DND-41 (cell line): ENCODE measurements at regions not wholly inside any gene's neighbourhood (a gene's known extent, or its start where the extent isn't known, plus 50 kb on each side); places are given as distances from the start of the nearest gene placed in this dataset.

Source experiments
- ATAC-seq: fragments of 200-7000 bp; cut with Tn5 transposase; 3 replicates; pipeline ENCODE4 v1.9.1; 2021; ENCODE audit warnings: low read depth; ENCODE audit not compliant: insufficient read depth
- DNase-seq: peaks from one replicate; pipeline ENCODE4 v3.0.0-alpha.2; 2020
- H2AFZ ChIP-seq: 2 replicates; pipeline ENCODE4 v1.6.0; 2012; ENCODE audit warnings: low read depth, low read length
- H3K27ac ChIP-seq: 2 replicates; pipeline ENCODE4 v1.5.1; 2012; ENCODE audit warnings: low read length, inconsistent platforms
- H3K27me3 ChIP-seq: fragments of 200-600 bp; sonication (generic); 2 replicates; pipeline ENCODE4 v1.6.0; 2012; ENCODE audit warnings: low read length, mild to moderate bottlenecking, inconsistent platforms; ENCODE audit not compliant: insufficient read depth, poor library complexity
- H3K36me3 ChIP-seq: 2 replicates; pipeline ENCODE4 v1.5.1; 2012; ENCODE audit warnings: low read length, inconsistent platforms; ENCODE audit not compliant: insufficient read depth
- H3K4me1 ChIP-seq: 2 replicates; pipeline ENCODE4 v1.5.1; 2012; ENCODE audit warnings: mild to moderate bottlenecking, low read length; ENCODE audit not compliant: insufficient read depth
- H3K4me2 ChIP-seq: 2 replicates; pipeline ENCODE4 v1.6.0; 2012; ENCODE audit warnings: mild to moderate bottlenecking, moderate library complexity, low read length, inconsistent platforms; ENCODE audit not compliant: insufficient read depth
- H3K4me3 ChIP-seq, 2 experiments: fragments of 200-600 bp in 1 of 2; shearing (Covaris generic) in 1 of 2; 2 replicates each; pipeline ENCODE4 v1.5.1; 2012 to 2016; ENCODE audit warnings: inconsistent platforms in 2 of 2, low read length in 2 of 2, mild to moderate bottlenecking in 2 of 2, low read depth in 1 of 2, moderate library complexity in 1 of 2
- H3K79me2 ChIP-seq: 2 replicates; pipeline ENCODE4 v1.6.0; 2012; ENCODE audit warnings: low read length, inconsistent platforms; ENCODE audit not compliant: insufficient read depth
- H3K9ac ChIP-seq: 2 replicates; pipeline ENCODE4 v1.6.0; 2012; ENCODE audit warnings: low read depth, mild to moderate bottlenecking, inconsistent platforms, low read length, moderate library complexity
- H3K9me3 ChIP-seq: 2 replicates; pipeline ENCODE4 v1.5.1; 2012; ENCODE audit warnings: low read length, moderate library complexity, mild to moderate bottlenecking, inconsistent platforms; ENCODE audit not compliant: insufficient read depth, severe bottlenecking
- H4K20me1 ChIP-seq: 2 replicates; pipeline ENCODE4 v1.6.0; 2012; ENCODE audit warnings: low read length; ENCODE audit not compliant: insufficient read depth
- EZH2 ChIP-seq: IDR thresholded peaks from 3 replicates; pipeline ENCODE4 v1.6.1; 2012; ENCODE audit warnings: borderline replicate concordance, low read depth, mild to moderate bottlenecking, moderate library complexity, low read length, inconsistent platforms; ENCODE audit not compliant: severe bottlenecking
- TF ChIP-seq, protein P1 (sequence below): IDR thresholded peaks from 2 replicates; pipeline ENCODE4 v1.5.1; 2012; ENCODE audit warnings: borderline replicate concordance, low read length, moderate library complexity, mild to moderate bottlenecking; ENCODE audit not compliant: poor library complexity, severe bottlenecking; ENCODE audit errors: extremely low read depth

DNA sequence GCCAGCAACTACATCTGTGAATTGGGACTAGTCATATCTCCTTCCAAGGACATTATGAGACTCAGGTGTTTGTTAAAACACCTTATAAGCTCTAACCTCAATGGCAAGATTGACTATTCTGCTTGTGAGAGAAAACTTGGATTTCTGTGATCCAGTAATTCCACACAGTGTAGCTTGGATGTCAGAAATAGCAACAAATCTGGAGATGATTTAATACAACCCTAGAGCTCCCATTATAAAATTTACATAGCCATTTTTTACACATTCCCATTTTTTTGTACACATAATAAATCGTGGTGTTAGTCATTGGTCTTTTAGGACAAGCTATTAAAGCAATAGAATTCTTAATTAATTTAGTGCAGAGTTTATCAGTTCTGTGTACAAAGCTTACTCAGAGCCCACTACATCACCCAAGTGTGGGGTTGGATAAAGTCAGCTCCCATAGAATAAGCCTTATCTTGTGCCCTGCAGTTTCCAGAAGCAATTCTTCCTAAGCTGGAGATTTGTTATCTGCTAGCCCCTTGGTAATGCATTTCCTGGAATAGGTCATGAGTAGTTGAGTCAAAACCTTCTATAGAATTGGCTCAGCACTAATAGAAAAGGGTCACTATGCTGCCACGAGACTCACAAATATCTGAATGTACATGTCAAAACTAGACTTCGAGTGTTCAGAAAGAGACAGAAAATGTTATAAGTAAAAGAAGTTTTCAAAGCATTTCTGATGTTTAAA is 434.0 kb upstream of the RUNX1 start:
- Histone ChIP-seq H3K4me3 (no peak overlapping the region), H2AFZ (no peak overlapping the region), H3K9me3 (peaks cover 11% of the 10 kb centered on the region), H3K4me2 (no peak overlapping the region), H3K79me2 (no peaks in the 10 kb centered on the region), H3K4me1 (peaks cover 38% of the 10 kb centered on the region), H3K9ac (no peak overlapping the region), H3K36me3 (no peaks in the 10 kb centered on the region), H4K20me1 (no peaks in the 10 kb centered on the region), H3K27me3 (no peaks in the 10 kb centered on the region), H3K27ac (peak overlapping the region; percentile 29; the same call in 1 of the 2 replicates)
- TF ChIP-seq, protein P1, sequence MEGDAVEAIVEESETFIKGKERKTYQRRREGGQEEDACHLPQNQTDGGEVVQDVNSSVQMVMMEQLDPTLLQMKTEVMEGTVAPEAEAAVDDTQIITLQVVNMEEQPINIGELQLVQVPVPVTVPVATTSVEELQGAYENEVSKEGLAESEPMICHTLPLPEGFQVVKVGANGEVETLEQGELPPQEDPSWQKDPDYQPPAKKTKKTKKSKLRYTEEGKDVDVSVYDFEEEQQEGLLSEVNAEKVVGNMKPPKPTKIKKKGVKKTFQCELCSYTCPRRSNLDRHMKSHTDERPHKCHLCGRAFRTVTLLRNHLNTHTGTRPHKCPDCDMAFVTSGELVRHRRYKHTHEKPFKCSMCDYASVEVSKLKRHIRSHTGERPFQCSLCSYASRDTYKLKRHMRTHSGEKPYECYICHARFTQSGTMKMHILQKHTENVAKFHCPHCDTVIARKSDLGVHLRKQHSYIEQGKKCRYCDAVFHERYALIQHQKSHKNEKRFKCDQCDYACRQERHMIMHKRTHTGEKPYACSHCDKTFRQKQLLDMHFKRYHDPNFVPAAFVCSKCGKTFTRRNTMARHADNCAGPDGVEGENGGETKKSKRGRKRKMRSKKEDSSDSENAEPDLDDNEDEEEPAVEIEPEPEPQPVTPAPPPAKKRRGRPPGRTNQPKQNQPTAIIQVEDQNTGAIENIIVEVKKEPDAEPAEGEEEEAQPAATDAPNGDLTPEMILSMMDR, result no peak
- TF ChIP-seq EZH2, result no peak
- ATAC-seq, result no peak
- DNase-seq, result no peak

DNA sequence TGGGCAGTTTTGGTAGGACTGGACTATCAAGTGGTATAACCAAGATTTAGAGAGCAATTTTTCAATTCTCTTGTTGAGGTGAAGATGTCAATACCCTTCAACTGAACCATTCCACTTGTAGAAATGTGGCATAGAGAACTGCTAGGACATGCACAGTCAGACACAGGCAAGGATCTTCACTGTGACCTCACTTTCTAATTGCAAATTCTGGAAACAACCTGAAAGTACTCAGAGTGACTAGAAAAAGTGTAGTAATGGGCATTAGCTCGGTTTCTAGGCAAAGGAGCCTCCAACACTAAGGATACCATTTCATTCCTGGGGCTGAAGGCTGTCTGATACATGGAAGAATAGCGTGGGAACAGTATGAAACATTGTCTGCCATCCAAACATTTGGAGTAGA is 433.0 kb upstream of the RUNX1 start:
- Histone ChIP-seq H3K9me3 (peaks cover 11% of the 10 kb centered on the region), H2AFZ (0 out of 2 replicates have a peak overlapping the region, but pooled peaks have one; percentile 8), H3K9ac (no peak overlapping the region), H3K4me1 (peaks cover 48% of the 10 kb centered on the region), H3K4me2 (no peak overlapping the region), H3K27me3 (no peaks in the 10 kb centered on the region), H3K27ac (peak overlapping the region; percentile 33), H3K79me2 (no peaks in the 10 kb centered on the region), H4K20me1 (no peaks in the 10 kb centered on the region), H3K4me3 (no peak overlapping the region), H3K36me3 (no peaks in the 10 kb centered on the region)
- TF ChIP-seq, protein P1, result no peak
- TF ChIP-seq EZH2, result no peak
- ATAC-seq, result no peak
- no peak for DNase-seq

DNA sequence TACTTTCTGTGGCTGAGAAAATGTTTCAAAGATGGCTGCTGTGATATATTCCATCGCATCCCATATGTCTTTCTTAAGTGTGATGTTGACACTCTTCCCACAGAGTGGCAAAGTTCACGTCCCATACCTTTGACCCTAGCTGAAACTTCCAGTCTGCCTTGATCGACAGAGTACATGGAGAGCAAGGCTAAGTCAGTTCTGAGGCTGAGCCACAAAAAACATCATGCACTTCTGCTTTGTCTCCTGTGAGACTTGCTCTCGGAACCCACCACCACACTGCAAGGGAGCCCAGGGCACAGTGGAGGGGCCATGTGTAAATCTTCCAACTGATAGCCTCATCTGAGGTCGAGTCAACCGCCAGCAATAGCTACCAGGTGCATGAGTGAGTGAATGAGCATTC is 431.9 kb upstream of the RUNX1 start:
- no peaks in the 10 kb centered on the region for H3K27me3 ChIP-seq
- no peak overlapping the region for H3K9ac ChIP-seq
- H3K36me3 ChIP-seq, result no peaks in the 10 kb centered on the region
- no peak overlapping the region for H3K4me2 ChIP-seq
- peaks cover 11% of the 10 kb centered on the region for H3K9me3 ChIP-seq
- H3K27ac ChIP-seq, result peak overlapping the region; percentile 13
- no peak for TF ChIP-seq EZH2
- TF ChIP-seq, protein P1, result no peak
- no peak overlapping the region for H3K4me3 ChIP-seq
- no peaks in the 10 kb centered on the region for H4K20me1 ChIP-seq
- no peaks in the 10 kb centered on the region for H3K79me2 ChIP-seq
- no peak overlapping the region for H2AFZ ChIP-seq
- no peak for DNase-seq
- no peak for ATAC-seq
- peaks cover 59% of the 10 kb centered on the region for H3K4me1 ChIP-seq

DNA sequence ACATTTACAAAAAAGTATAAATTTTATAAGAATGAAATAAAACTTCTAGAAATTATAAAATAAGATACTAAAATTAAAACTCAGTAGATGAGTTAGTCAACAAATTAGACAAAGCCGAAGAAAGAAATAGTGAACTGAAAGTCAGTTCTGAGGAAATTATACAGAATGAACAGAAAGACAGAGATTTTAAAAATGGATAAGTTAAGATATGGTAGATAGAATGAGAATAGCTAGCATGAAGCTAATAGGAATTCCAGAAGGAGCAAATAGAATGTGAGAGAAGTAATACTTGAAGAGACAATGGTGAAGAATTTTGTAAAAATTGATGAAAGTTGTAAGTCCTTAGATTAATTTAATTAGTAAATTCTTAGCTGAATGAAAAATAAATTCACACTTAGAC is 430.4 kb upstream of the RUNX1 start:
- Histone ChIP-seq H3K36me3 (no peaks in the 10 kb centered on the region), H4K20me1 (no peaks in the 10 kb centered on the region), H3K27me3 (no peaks in the 10 kb centered on the region), H3K9ac (no peak overlapping the region), H3K9me3 (peaks cover 11% of the 10 kb centered on the region), H3K27ac (no peak overlapping the region; the same call in 1 of the 2 replicates), H2AFZ (no peak overlapping the region), H3K79me2 (no peaks in the 10 kb centered on the region), H3K4me1 (peaks cover 67% of the 10 kb centered on the region), H3K4me3 (no peak overlapping the region), H3K4me2 (no peak overlapping the region)
- DNase-seq, result no peak
- TF ChIP-seq EZH2, result no peak
- TF ChIP-seq, protein P1, result no peak
- ATAC-seq, result no peak
